HG03039 (cell line): ENCODE measurements at regions not wholly inside any gene's neighbourhood (a gene's known extent, or its start where the extent isn't known, plus 50 kb on each side); places are given as distances from the start of the nearest gene placed in this dataset.
A peak's percentile ranks its signal among the peaks of the same experiment; 100 is the strongest.

Source experiments
- ATAC-seq: cut with Tn5 transposase; IDR thresholded peaks from one replicate; pipeline ENCODE4 v1.9.1; 2021; ENCODE audit warnings: mild to moderate bottlenecking, moderate library complexity; ENCODE audit not compliant: unreplicated experiment

DNA sequence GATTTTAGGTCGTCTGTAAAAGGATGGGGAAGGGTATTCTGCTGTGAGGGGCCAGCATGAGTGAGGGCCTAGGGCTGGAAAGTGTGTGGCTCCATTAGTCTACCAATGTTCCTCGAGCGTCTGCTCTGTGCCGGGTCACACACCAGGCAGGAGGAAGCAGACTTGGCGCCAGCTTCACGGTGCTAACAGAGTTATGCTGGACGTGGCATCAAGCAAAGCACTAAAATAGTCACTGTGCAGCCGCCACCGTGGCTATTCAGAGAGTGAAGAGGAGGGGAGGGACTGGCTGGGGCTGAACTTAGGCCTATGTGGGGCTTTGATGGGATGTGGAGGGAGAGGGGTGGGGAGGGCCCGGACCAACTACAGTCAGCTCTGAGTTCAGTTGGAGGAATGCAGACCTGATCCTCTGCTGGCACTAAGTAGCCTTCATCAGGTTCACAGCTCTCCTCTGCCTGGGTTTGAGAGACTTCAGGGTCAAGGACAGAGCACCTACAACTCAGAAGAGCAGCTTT lies 83.9 kb upstream of the MSX1 start:
- ATAC-seq, result no peak

DNA sequence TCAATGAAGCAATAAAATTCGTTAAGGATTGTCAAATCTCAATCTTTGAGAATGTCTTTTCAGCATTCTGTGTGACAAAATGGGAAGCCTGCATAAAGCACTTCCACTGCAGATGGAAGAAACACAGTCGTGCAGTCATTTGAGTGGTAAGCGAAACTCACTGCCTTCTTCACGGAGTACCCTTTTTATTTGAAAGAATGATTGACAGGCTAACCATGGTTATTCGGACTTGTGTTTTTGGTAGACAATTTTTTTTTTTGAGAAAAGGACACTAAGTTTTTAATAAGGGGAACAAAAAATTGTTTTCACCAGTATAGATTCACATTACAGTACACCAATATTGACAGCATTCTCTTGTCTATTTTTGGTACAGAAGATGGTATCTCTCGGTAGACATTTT lies 86.9 kb upstream of the MSX1 start:
- no peak for ATAC-seq

DNA sequence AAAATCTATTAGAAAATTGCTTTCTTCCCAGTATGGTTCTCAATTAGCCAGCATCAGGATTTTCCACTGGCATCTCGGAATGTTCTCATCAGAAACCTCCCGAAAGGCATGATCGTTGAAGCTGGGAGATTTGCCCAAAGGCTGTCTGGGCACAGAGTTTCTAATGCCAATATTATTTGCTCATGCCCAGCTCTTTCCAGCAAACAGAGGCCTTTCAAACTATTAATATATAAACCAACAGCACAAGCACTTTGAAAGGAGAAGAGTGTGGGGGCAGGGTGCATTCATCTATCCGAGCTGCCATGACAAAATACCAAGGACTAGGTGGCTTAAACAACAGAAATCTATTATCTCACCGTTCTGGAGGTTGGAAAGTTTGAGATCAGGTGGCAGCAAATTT lies 88.3 kb upstream of the MSX1 start:
- ATAC-seq, result no peak

DNA sequence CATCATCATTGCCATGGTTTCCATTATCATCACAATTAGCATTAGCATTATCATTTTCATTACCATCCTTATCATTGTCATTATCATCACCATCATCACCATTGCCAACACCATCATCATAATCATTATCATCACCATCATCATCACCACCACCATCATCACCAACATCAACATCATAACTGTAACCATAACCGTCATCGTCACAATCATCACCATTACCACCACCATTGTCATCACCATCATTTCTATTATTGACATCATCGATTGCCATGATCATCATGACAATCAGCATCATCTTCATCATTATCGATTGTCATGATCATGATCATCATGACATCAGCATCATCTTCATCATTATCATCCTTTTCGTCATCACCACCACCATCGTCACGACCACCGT lies 88.9 kb upstream of the MSX1 start:
- no peak for ATAC-seq

DNA sequence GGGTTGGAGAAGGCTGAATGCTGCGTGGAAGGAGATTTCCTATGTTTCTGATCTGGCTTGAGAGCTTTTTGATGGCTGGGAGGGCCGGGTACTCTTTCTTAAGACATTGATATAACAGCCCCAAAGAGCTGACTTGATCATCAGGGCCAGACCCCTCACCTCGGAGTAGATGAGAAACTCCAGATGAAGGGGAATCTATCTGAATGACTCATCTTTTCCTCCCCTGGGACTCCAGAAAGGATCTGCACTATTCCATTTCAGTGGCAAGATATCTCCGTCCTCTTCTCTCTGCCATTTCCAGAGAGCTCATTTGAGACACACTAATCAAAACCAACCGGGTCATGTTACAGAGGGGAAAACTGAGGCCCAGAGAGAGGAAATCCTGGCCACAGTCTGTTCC lies 92.9 kb upstream of the MSX1 start:
- no peak for ATAC-seq

DNA sequence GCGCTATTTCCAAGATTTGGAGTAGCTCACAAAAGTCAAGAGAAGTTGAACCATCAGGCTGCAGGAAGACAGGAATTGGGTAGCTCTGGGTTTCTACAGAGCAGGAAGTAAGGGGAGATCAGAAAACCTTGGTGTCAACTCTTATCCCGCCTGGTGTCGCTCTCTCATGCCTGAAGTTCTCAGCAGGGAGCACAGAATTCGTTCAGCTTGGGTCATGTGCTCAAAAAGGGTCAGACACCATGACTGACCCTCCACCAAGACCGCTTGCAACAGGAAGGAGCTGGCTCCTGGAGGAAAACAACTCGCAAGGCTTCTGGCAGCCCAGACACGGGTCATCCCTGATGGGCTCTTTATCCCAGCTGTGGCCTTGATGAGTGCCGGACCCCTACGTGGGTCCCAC lies 93.7 kb upstream of the MSX1 start:
- no peak for ATAC-seq

DNA sequence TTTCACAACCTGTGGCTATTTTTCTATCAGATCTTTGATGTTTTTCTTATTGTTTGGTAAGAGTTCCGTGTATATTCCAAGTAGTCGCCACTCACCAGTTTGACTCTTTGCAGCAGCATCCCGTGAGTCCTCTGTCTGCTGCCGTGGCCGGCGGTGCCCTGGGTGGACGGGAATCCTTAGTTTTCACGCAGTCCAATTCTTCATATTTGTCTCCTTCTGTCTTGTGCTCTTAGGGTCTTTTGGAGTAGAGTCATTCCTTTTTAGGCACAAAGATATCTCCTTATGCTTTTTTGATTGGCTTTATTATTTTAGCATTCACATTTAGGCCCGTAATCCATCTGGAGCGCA lies 94.9 kb upstream of the MSX1 start:
- ATAC-seq, result no peak

DNA sequence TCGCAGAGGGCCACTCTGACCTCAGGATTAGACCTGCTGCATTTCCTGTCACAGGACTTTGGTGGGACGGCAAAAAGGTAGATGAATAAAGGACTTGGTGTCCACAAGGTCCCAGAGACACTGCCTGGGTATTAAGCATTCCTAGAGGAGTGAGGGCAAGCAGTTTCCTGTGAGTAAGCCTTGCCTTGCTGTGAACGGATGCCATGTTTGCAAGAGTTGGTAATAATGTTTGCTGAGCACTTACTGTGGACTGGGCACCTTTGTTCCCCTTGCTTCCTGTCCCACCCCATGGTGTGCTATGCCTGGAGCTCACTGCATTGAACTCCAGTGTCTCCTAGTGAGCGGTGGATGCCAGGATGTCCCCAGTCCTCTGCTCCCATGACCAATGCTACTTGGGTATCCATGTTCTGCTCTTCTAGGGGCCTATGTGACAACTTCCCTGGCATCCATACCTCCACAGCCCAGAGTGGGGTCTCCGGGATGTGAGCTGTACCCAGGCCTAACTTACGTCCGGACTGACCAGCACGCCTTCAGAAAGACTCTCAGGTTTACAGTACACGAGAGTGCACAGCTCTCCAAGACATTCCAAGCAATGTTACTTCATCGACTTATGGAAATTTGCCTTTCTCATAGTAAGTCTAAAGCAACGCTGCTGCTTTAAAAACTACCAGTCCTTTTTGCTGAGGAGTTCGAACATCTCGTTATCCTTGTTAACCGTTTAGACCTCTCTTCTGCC lies 95.5 kb upstream of the MSX1 start:
- no peak for ATAC-seq

DNA sequence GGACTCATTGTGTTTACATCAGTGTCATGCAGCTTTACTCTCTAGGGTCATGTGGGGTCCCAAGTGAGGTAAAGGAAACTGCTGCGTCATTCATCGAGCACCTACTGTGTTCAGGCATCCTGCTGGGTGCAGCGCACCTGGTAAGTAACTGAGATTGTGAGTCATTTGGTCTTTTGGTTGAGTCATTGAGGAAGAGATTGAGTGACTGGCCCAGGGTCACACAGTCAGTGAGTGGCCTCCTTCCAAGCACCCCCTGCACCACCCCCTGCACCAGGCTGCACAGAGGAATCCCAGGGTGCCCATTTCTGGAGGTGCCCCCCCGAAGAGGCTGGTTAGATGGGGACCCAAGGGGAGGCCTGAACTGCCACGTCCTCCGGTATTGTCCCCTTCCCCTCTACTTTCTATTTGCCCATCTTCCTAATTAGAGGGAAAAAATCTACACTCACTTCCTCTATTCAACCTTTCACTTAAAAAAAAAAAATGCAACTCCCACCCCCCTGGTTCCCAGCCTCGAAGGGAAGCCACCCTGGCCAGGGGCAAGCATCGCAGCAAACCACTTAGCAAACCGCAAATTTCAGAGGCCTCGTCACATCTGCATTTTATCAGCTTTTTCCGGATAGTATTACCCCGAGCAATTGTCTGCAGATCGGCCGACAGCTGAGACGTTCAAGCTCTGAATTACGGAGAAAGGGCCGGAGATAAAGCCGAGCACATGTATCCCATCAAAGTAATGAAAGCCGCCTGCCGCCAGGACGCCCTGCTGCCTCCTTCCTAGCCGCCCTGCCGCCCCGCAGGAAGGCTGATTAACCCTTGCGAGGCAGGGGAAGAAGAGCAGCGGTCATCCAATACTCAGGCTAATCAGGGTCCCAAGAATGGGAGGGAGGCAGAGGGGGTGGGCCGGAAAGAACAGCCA lies 96.3 kb upstream of the MSX1 start:
- peak; percentile 89 for ATAC-seq

DNA sequence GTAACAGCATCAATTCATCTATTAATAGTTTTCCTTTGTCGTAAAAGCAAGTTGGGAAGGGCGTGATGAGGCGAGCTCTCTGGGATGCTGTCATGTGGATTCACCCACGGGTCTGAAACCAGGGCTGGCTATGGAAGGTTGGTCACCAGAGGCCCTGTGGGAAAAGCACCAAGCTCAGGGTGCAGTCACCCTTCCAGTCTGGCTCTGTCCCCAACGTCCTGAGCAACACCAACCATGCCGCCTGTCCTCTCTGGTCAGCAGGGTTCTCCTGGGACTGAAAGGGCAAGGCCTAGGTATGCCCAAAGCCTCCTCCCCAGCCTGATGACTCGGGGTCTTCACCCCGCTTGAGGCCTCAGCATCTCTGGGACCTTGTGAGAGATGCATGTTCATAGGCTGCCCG lies 97.2 kb upstream of the MSX1 start:
- no peak for ATAC-seq

DNA sequence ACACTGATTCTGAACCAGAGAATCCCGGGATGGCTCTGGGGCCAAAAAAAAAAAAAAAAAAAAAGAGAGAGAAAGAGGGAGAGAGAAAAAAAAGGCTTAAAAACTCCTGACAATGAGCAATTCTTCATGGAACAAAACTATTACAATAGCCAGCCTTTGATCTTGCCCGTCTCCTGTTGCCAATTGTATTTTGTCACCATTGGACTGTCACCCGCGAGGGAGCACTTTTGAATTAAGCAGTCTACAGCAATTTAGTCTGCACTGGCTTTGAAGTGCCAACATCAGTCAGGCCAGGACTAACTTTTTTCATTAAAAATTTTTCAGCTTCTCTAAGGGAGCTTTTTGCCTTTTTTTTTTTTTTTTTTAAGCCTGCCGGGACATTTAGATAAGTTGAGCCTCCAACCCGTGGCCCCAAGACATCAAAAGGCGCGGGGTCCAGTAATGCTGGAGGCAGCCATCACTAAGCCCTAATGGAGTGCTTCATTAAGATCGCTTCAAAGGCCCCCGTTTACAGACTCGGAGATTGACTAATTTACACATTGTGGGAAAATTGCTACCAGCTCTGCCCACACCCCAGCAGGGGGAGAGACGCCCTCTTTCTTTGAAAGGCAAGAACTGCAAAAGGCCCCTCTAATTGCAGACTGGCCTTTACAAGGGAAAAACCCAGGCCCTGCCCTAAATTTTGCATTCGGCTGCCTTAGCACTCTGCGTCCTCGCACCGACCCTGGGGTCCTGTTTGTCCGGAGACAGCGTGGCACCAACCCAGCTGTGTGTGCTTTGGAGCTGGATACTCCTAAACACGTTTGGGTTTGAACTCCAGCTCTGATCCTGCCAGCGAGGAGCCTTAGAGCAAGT lies 98.1 kb upstream of the MSX1 start:
- no peak for ATAC-seq

DNA sequence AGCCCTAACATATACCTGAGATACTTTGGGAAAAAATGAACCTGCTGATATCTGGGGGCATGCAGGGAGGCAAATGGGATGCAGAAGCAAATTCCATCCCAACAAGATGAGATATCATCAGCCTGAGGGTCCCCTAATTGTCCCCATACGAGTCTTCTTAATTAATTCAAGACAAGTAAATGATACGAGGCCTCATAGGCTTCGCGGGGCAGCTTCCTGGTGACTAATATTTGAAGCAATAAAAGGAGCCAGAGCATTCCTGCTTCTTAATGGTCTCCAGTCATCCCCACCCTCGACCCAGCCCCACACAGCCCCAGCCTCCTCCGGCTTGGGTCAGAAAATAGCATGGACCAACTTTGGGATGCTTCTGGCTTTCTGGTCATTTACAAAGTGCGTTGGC lies 99.6 kb upstream of the MSX1 start:
- no peak for ATAC-seq

DNA sequence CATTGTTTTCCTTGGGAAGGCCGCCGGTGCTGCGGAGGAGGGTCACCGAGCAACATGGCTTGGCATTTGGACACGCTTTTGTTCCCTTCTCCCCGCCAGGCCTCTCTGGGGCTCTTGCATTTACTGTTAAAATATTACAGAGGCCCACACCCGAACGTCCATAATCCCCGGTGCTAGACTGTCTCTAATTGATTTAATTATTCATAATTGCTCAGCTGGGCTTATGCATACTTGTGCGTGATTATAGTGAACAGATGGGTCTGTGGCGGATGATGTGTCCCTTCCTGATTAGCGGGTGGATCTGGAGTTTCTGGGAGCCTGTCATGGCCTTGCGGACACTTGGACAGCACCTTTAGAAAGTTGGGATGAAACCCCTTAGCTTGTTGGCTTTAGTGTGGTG lies 100.2 kb upstream of the MSX1 start:
- no peak for ATAC-seq

DNA sequence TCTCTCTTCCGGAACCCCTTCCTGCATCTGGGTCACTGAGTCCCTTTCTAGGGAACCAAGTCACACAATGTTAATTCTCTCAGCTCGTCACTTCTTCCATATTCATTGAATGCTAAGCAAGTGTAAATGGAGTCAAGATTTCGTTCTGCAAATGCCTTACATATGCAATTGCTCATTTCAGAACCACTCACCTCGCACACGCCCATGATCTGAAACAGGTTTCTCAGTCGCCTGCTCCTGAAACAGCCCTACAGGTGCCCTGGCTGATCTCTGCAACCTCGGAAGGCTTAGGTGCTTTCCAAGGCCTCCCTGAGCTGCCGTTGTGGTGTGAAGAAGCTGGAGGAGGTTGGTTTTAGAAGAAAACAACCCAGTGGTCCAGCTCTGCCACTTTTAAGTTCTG lies 100.8 kb upstream of the MSX1 start:
- ATAC-seq, result no peak

DNA sequence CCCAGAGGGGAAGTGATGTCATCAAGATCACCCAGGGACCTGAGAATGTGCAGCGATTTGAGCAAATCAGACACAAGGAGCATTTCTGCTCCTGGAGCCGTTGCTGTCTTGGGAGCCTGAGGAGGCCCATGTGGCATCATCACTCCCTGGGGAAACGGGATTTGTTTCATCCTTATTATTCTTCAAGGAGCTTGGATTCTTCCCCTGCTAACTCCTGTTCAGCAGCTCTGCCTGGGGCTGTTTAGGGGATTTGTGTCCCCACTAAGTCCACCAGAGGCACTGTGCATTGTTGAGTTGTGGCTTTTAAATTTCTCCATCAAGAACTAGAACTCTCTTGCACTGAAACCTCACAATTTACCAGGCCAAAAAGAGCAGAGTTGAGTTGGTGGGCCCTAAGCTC lies 104.2 kb upstream of the MSX1 start:
- ATAC-seq, result no peak

DNA sequence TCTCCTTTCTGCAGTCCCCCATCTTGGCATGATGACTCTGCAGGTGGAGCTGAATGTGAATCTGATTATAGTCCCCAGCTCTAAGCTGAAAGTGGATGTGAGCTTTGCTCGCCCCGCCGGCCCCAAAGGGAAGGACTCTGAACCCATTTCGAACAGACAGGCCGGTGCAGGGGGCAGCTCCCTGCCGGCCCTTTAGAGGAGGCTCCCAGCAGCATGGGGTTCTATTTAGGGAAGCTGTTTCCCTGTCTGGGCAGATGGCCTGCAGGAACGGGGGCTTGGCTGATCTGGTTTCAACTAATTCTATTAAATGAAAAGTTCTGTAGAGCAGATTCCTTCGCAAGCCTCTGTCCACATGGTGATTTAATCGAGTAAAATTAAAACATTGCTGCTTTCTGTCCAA lies 104.8 kb upstream of the MSX1 start:
- no peak for ATAC-seq

DNA sequence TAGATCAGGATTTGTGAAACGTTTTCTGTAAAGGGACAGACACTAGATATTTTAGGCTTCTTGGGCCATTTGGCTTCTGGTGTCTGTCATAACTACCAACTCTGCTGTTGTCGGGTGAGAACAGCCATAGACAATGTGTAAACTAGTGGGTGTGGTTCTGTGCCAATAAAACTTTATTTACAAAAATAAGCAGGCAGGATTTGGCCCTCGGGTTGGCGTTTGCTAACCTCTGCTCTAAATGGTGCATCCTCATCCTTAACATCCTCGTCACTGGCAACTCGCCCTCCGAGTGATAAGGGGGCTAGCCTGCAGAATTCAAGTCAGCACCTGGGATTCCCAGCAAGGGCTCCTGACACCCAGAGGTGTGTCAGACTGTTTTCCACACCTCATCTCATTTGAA lies 105.8 kb upstream of the MSX1 start:
- ATAC-seq, result no peak

DNA sequence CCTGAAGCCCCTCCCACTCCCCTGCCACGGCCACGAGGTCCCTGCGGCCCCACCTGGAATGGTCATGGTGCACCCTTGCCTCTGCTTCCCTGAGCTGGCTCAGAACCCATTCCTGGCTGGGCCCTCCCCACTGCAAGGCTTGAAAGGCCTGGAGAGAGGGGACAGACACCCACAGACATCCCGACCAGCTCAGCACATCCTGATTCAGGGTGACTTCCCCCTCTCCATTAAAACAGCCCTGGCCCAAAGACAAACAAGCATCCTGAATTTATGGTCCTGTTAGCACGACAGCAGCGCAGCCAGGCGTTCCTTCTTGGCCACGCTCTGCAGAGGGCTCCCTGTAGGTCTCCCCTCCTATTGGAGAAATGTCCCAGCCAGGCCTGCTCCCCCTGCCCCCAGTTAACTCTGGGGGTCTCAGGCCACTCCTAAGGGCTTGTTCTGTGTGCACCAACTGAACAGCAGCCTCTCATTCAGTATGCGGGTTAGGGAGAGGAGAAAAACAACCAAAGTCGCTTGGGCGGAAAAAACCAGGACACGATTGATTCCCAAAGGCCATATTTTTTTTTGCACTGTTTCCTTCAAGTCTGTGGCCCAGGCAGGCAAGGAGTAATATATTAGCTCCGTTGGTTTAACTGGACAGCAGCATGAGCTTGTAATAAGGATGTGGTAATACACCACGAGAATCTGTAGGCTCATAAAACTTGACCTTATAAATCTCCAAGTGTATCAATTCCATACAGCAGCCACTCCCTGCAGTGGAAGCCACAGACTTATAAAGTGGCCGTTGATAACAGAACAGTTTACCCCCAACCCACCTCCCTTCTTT lies 106.7 kb upstream of the MSX1 start:
- ATAC-seq, result no peak

DNA sequence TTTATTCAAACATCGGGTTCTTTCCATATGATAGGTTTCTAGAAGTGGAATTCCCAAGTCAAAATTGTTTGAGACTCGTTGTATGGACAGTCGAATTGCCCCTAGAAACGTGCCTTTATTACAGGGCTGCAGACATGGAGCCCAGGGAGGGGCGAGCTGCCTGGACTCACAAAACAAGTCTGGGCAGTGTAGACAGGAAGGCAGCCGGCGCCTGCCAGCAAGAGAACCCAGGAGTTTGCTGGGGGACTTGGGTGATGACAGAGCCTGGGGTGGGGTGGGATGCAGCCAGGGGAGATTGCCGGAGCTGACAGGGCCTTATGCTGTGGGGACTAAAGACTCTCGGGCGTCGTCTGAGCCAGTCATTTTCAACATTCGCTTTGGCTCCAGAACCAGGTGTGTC lies 107.4 kb upstream of the MSX1 start:
- no peak for ATAC-seq

DNA sequence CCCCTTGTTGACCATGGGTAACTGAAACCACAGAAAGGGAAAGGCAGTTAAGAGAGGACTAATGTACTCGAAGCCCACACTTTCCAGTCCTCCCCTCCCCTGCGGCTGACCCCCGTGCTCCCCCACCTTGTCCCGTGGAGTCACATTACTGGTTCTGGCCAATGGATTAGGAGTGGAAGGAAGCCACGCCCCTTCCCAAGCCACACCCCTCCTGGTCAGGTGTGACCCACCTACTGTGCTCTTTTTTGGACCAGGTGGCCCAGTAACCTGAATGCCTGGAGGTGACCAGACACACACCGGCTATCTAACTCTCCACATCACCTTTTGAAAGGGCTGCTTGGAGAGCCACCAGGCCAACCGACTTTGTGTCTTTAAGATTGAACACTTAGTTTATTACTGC lies 109.3 kb upstream of the MSX1 start:
- ATAC-seq, result no peak

DNA sequence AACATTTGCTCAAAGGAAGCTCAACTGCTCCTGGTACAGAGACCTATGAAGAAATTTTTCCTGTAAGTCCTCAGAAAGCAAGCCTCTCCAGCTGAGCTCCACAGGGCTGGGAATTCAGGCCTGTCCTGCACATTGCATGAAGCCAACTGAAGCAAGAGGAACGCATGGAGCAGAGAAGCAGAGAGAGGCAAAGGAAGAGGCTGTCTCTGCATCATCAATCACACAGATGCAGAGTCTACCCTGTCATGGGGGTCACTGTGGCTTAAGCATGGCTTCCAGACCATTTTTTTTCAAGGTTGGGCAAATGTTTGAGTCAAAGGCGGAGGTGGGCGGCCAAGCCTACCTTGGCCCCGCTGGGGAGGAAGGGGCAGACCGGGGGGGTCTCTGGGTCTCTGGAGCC lies 110.3 kb upstream of the MSX1 start:
- ATAC-seq, result no peak
